GM19043 (cell line): ENCODE measurements at regions not wholly inside any gene's neighbourhood (a gene's known extent, or its start where the extent isn't known, plus 50 kb on each side); places are given as distances from the start of the nearest gene placed in this dataset.

Experiments
- ATAC-seq: cut with Tn5 transposase; IDR thresholded peaks from one replicate; pipeline ENCODE4 v1.9.1; 2021; ENCODE audit warnings: low read depth; ENCODE audit not compliant: unreplicated experiment

DNA sequence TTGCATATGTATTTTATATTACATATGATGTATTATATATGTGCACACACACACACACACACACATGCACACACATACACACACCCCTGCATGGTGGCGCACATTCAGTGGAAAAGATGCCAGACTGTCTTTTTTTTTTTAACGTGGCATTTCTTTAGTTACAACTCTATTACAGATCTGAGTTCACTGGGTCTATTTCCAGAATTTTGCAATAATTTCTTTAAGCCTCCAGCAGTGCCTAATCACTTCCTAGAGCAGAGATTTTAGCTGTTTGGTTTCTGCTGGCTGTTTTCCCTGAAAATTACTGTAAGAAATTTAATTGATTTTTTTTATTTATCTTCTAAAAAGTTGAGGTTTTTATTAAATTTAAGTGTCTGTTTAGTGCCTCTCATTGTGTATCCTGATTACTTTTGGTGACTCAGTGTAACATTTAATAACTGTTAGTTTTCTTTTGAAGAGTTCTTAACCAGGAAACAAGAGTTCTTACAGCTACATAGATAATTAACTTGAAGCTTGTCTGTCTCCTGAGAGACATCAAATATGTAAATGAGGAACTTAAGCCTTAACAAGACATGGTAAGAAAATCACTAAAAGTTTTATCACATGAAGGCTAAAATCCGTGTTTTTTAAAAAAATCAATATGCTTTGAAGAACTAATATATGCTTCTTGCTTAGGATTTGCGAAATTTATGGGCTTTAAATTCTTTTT is 232.0 kb downstream of the MDFIC start:
- no peak for ATAC-seq

DNA sequence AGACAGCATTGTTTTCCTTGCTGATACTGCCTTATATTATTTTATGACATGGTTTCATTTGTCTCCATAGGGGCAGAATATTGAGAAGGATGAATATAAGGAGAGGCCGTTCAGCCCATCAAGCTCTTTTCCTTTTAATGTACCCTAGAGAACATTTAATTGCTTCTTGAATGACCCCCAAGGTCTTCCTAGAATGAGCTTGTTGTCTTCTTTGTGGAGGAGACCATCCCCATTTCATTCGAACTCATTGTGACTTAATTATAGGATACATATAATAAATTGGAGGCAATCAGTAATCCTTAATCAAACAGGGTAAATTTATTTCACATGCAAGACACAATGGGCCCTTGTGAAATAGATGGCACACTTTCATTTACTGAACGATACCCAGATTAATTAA is 231.3 kb downstream of the MDFIC start:
- ATAC-seq: no peak

DNA sequence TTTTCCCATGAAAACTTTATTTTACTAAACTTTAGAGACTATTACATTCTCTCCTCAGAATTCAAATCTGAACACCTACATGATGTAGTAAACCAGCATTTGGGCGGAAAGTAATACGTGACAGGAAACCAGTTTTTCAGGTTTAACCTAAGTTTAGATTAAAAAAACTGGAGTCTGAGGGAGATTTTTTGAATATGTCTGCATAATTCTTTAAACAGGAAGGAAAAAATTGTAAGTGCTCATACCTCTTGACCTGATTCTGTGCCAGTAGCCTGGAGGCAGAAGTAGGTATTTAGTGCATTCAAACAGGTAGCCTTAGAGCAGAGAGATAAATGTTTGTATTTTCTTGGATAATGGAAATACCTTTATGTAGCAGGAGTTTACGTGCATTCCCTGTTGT is 224.3 kb downstream of the MDFIC start:
- ATAC-seq: no peak

DNA sequence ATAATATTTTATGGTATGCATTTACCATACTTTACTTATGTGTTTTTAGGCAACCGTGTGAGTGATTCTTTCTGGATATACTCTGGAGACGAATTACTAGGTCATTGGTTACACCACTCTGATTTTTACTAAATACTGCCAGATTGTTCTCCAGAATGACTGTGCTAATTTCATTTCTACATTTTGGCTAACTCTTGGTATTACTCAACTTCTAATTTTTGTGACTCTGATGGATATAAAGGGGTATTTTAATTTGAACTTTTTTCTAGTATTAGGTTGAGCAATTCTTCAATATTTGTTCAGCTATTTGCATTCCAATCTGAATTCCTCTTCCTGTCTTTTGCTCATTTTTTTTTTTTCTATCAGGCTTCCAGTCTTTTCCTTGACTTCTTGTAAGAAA is 223.6 kb downstream of the MDFIC start:
- peak; percentile 65 for ATAC-seq

DNA sequence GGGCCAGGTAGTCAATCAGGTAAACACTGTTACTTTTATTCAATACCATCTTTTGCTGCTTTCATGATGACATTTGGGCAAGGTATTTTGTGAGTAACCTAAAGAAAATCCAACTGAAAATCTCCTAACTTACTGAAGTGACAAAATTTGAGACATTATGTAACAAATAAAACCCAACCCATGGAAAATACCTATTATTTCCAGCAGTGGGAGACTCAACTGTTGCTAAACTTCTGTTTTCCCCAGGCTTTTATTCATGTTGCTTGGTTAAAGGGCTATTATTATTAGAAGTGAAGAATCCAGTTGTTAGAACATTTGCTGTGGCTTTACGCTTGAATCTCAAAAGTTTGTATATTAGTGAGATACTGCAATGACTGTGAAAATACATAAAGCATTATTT is 215.9 kb downstream of the MDFIC start:
- ATAC-seq: no peak

DNA sequence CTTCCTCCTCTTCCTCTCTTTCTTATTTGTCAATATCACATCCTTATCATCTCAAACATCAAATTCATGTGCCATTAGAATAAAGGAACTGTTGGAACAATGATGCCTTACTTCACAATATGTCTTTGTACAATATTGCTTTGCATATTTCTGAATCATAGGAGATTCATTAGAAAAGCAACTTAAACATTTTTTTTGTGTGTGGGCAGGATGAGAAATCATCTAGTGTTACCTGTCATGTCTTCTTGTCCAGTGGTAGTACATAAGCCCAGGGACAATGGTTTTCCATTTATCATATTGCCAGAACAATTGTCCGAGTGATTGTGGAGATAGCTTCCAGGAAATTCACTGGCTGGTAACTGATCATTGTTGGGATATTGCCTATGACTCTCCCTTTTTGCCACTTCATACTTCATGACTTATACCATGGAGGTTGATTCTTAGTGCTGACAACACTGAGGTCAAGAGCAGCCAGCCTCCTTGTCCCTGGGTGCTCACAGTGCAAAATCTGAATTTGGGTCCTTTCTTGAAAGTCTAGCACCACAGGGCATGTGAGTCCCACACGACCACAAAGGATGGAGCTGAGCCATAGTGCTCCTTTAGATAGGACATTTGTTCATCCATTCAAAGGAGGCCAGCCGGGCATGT is 215.0 kb downstream of the MDFIC start:
- ATAC-seq: no peak

DNA sequence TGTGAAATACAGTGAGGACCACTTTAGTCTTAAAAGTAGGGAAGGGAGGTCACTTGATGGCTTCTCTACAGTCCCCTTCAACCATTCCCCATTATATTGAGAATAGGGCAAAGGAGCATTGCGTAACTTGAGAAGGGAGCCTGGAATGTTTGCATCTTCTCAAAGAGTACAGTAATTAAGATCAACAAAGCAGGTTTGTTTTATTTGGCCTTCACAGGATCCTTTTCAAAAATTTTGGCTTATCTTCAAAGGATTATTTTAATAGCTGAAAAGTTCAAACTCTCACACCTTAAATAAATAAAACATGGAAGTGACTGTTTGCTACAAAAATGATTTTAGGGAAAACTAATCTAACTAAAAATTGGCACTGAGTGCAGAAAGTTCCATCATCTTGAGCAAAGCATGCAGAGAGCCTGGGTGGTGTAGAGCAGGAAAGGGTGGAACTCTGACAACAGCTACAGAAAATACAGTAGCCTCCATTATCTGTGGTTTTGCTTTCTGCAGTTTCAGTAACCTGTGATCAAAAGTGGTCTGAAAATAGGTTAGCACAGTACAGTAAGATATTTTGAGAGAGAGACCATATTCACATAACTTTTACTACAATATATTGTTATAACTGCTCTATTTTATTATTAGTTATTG is 214.0 kb downstream of the MDFIC start:
- peak; percentile 83 for ATAC-seq

DNA sequence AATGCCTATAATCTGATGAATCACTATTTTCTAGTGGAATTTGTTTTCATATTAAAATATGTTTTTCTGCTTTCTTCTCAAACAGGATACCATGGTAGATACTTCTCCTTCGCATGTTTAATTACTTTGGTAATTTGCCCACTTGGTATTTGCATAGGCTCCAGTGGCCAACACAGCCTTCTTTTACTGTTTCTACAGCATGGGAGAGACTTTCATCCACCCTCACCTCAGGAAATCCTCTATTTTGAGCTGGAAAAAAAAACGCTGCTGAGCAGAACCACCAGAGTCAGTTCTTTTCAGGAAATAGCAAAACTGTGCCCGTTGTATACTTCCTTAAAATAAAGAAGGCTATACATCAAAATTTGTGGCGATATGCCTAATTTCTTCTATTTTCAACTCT is 213.3 kb downstream of the MDFIC start:
- no peak for ATAC-seq

DNA sequence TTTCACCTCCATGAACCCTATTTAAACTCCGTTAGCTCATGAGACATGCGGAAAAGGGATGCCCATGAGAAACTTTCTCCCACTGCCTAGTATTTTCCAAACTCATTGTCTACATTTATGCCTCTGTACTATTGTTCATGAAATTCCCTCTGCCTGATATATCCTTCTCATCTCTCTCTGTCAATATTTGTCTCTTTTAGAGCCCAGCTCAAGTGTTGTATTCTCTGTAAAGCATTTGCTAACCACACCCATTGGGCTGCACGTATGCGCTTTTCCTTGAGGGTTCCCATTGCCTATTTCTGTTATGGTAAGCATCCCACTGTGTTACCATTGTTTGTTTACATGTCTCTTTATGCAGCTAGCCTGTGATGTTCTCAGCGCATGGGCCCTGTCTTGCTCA is 211.4 kb downstream of the MDFIC start:
- ATAC-seq: no peak

DNA sequence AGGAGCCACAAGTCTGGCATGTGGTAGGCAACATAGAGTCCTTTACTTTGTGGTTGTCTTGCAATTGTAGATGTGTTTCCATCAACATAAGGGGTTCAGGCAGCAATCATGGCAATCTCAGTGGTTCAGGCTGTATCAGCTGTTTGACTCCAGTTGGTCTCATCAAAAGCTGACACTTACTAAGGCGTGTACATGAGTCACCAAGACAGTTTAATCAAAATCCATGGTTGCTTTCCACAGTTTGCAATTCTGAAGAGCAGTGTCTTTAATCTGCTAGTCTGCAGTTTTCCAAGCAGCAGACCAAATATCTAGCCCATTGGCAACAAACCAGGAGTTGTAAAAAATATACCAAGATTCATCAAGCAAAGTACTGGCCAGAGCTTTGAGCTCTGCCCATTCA is 210.2 kb downstream of the MDFIC start:
- ATAC-seq: no peak

DNA sequence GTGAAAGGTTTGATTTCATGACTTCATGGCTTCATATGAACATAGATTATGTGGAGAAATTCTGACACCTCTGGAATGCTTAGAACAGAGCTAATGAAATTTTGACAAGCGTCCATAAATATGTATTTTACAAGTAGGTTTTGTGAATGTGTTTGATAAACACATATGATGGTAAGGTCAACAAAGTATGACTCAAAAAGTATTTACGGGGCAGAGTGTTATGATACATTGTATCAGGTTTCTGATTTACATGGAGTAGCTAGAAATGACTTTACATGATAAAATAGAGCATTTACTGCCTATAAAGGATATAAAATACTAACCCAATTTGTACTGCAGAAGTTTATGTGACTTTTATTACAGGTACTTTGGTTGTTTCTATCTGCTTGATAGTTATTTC is 206.3 kb downstream of the MDFIC start:
- ATAC-seq: no peak

DNA sequence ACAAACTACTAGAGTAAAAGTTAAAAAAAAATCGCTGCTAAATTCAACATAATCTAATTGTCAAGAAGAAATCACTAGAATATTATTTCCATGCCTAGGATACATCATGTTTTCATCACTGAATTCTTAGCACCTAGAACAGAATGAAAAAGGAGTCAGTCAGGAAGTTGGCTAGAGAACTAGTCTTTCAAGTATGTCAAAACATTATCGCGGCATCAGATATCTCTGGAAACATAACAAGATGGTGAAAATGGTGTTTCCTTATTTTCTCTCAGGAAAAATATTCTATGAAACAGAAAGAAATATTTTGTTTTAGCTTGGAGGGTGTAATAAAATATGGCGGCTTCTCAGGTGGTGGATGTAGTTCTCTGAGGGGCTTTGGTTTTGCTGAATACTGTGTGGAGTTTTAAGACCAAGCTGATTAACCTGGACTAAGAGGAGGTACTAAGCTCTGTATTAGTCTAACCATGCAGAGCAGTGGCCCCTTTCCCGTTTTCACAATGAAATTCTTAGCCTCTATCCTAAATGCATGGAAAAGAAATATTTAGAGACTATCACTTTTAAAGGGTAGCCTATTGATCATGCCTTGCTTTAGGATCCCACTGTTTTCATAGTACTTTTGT is 205.6 kb downstream of the MDFIC start:
- ATAC-seq: no peak

DNA sequence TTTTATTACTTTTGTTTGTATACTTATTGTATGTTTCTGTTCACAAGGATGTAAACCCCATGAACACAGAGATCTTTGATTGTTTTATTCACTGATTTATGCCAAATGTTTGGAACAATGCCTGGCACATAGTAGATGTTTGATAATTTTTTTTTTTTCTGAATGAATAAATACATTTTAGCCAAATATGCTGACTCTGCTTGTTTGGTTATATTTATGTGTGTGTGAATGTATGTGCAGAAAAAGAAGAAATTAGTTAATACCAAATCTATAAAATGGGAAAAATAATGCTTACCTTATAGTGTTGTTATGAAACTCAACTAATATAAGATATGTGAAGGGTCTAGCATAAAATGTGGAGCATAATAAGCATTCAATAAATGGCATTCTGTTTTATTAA is 203.9 kb downstream of the MDFIC start:
- no peak for ATAC-seq

DNA sequence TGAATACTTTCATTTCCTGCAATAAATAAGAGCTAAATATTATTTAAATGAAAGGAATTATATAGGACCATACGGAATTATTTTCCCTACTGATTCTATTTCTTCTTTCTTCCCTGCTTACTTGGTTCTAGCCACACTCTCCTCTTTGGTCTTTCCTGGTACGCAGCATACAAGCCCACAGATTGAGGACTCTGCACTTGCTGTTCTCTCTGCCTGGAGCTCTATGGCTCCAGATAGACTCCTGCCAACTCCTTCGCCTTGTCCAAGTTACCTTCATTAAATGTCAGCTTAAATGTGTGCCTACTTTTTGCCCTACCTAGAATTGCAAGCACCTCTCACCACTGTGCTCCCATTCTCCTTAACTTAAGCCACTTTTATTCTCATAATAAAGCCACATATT is 203.4 kb downstream of the MDFIC start:
- no peak for ATAC-seq

DNA sequence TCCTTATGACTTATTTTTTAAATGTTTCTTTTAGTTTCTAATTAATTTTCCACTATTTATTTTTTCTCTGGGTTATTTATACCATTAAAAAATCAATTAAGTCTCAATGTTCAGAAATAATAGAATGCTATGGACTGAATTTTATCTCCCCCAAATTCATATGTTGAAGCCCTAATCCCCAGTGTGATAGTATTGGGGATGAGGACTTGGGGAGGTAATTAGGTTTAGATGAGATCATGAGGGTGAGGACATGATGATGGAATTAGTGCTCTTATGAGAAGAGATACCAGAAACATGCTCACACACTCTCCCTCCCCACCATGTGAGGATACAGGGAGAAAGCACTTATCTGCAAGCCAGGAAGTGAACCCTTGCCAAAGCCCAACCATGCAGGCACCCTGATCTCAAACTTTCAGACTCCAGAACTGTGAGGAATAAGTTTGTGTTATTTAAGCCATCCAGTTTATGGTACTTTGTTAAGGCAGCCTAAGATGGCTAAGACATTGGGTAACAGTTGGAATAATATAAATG is 202.6 kb downstream of the MDFIC start:
- no peak for ATAC-seq

DNA sequence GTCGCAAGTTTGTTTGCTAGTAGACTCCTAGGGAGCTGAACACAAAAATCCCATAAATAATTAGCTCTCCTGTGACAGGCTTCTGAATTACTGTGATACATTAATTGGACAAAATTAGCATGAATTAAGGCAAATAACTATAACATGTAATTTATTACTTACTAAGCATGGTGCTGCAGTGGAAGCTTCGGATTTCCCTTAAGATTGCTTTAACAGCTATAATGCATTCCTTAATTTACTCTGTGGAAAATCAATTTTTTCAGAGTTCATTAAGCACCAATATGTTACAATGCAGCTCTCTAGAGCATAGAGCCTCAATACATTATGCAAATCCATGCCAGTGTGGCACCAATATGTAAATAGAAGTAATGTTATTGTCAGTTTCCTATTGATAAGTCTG is 201.5 kb downstream of the MDFIC start:
- no peak for ATAC-seq

DNA sequence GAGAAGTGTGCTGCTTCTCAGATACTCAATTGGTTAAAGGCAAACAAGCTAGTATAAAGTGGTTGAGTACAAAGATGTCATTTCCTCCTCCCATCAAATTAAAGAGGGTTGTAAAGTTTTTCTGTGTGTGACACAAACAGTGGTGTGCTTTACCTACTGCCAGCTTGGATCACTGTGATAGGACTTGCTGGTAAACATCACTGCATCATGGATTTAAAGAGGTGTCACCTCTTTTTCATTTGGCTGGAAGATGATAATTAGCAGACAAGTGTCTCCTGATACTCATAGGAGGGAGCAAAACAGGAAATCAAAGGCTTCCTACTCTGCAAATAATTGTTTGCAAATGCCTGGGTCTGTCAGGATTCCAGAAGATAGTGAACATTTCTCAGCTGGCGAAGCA is 200.5 kb downstream of the MDFIC start:
- no peak for ATAC-seq

DNA sequence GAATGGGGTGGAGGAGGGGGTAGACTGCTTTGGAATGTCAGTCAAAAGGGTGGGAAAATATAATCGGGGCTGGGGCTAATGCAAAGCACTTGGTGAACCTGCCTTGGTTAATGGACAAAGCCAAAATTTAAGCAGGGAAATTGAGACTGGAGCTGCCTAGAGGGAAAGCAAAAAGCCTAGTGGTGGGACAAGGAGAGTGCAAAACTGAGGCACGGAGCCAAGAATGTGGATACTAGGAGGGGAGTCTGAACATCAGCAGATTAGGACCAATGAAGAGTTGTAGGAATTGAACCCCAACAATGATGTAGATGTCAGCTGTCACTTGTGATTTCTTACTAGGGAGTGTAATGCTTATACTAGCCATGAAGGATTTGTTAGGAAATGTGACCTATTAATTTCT is 195.9 kb downstream of the MDFIC start:
- ATAC-seq: no peak

DNA sequence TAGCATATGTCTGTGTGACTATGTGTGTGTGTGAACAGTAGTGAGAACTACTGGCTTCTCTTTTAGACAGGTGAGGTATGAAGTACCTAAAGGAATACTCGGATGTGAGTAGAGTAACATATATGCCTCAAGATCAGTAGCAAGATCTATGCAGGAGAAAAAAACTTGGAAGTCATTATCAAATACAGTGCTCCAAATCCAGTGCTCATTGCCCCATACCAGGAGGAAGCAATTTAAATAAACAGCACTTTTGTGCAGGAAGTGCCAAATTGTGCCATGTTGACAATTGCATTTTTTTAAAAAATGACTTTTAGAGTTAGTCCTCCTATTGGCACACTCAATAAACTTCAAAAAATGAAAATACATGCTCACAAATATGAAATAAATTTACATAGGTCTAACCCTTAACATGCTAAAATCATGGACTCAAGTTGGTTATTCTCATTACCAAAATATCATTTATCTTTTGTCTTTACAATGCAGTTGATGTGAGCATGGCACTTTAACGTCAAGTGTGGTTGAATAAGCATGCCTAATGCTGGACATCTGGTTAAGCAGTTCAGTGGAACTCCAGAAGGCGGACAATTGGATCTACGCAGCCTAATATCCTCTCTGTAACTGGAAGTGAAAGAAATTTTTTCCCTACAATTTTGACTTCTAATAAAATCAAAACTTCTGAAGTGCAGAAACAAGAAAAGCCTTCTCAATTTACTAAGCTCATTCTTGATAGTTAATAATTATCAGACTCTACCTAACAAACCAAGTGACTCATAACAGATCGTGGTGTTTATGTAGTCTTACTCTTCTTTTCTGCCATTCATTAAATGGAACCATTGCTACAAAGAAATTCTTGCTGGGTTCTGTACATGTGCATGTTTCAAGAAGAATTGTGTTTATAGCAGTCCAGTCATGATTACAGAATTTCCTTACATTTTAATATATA is 195.2 kb downstream of the MDFIC start:
- peak; percentile 62 for ATAC-seq

DNA sequence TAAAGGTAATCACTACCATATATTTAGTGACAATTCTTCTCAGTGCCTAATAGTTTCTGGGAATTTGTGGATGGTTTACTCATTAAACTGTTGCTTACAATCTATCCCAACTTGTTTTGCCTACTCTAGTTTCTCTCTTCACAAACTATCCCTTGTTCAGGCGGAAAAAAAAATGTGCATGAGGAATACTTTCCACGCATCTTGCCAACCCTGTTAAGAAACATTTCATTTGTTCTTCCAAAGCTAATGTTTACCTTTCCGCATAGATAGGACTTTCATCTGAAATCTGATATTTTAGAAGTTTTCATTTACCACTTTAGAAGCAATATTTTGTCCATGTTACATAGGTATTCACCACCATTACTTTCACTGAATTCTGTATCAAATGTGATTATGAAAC is 191.9 kb downstream of the MDFIC start:
- ATAC-seq: no peak
